Left lobe of liver (tissue), 2 donors: ENCODE measurements at regions not wholly inside any gene's neighbourhood (a gene's known extent, or its start where the extent isn't known, plus 50 kb on each side); places are given as distances from the start of the nearest gene placed in this dataset.
A peak's percentile ranks its signal among the peaks of the same experiment; 100 is the strongest.

Experiments
- ATAC-seq: fragments of 200-7000 bp; cut with Tn5 transposase; one replicate; pipeline ENCODE4 v1.9.1; 2020; ENCODE audit warnings: mild to moderate bottlenecking, moderate library complexity
- DNase-seq: peaks from one replicate; pipeline ENCODE4 v3.0.0-alpha.2; 2020; ENCODE audit warnings: low spot score
- donor health status: DM: no; HTN: no; CAD: no; lungs with moderate emphysema.
- donor health status: DM: no; HTN: yes; CAD: no.

- DNase-seq: no peak
- ATAC-seq: no peak
These were observed 861.0 kb downstream of the USP25 start for GRCh38 chr21:16590641-16591292.

DNA sequence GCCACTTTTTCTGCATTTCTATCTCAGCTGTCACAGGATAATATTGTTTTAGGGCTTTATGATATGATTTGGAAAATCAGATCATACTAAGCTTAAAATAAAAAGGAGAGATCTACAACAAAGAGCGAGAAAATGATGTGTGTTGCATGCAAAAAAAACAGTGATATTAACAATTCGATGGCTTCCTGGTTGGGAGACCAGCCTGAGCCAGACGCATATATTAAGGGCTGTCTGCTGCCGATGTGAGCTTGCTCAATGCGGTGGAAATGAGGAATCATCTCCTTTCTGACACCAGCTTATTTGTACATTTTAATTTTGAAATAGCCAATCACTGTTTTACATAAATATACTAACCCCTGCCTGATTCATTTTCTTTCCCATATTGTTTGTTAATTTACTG, 862.6 kb downstream of the USP25 start:
- ATAC-seq (no peak), DNase-seq (no peak)

- DNase-seq (no peak), ATAC-seq (no peak)
These were observed 864.4 kb downstream of the USP25 start for GRCh38 chr21:16594191-16594590.

GRCh38 chr21:16596369-16596768, 866.6 kb downstream of the USP25 start:
- DNase-seq (no peak), ATAC-seq (no peak)

- no peak for DNase-seq
These were observed 868.0 kb downstream of the USP25 start for GRCh38 chr21:16597753-16598152.

GRCh38 chr21:16605597-16605996, 875.8 kb downstream of the USP25 start:
- ATAC-seq (peak; percentile 76), DNase-seq (no peak)

More at GRCh38 chr21:16597753-16598152, 868.0 kb downstream of the USP25 start:
- ATAC-seq: no peak

DNA sequence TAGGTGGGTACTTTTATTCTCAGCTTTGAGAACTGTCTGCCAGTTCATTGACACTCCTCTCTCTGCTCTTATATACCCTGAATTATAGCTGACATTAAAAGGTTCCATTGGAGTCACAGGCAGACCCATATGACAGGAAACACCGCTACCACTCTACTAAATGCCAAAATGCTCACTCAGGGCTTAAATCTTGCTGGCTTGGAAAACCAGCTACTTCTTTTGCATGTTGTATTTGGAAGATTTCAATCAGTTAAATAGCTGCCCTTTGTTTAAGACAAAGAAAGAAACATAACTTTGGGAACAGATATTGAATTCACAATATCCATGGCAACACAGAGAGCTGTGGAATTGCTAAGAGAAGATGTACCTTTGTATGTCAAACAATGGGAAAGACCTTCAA, 876.5 kb downstream of the USP25 start:
- ATAC-seq (no peak), DNase-seq (no peak)

- no peak for DNase-seq
- ATAC-seq: peak; percentile 61
These were observed 878.5 kb downstream of the USP25 start for GRCh38 chr21:16608209-16608830.

DNA sequence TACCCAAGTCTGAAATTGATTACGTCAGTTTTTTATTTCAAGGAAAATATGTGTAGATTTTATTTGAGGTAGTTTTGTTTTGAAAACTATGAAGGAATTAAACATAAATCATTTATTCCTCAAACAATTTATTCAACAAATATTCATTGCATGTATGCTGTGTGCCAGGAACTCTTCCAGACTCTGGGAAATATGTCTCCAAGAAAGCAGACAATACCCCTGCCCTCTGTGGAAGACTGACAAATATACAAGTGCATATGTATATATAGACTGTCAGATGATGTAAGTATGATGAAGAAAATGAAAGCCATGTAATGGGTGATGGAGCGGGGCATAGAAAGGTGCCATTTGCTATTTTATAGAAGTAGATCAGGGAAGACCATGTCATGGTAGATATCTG, 889.5 kb downstream of the USP25 start:
- ATAC-seq: no peak
- no peak for DNase-seq

DNA sequence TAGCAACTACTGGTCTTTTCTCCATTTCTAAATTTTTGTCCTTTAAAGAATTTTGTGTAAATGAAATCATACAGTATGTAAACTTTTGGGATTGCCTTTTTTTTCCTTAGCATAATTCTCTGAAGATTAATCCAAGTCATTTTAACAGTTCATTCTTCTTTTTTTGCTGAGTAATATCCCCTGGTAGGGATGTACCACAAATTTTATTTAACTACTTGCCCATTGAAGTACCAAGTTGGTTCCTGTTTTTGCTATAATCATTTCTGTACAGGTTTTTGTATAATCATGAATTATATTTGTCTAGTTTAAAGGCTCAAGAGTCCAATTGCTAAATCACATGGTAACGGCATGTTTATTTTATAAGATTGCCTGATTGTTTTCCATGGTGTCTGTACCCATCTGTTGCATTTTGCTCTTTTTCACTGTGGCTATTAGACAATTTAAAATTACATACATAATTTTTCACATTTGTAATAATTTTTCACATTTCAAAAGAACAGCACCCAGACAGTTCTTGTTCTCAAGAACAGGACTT, 891.1 kb downstream of the USP25 start:
- no peak for DNase-seq

GRCh38 chr21:16624479-16625118, 888.2 kb upstream of the CXADR start:
- DNase-seq (no peak), ATAC-seq (no peak)

More for the DNA sequence above, 891.1 kb downstream of the USP25 start:
- ATAC-seq: peak; percentile 64

GRCh38 chr21:16625491-16625890, 887.4 kb upstream of the CXADR start:
- no peak for DNase-seq
- no peak for ATAC-seq

GRCh38 chr21:16633831-16634459, 878.9 kb upstream of the CXADR start:
- DNase-seq (no peak), ATAC-seq (peak; percentile 61)

GRCh38 chr21:16634515-16634914, 878.3 kb upstream of the CXADR start:
- no peak for DNase-seq
- ATAC-seq: no peak

- DNase-seq (no peak), ATAC-seq (peak; percentile 90)
These were observed 872.4 kb upstream of the CXADR start for GRCh38 chr21:16640297-16641027.

GRCh38 chr21:16642353-16642752, 870.5 kb upstream of the CXADR start:
- DNase-seq: no peak
- no peak for ATAC-seq

DNA sequence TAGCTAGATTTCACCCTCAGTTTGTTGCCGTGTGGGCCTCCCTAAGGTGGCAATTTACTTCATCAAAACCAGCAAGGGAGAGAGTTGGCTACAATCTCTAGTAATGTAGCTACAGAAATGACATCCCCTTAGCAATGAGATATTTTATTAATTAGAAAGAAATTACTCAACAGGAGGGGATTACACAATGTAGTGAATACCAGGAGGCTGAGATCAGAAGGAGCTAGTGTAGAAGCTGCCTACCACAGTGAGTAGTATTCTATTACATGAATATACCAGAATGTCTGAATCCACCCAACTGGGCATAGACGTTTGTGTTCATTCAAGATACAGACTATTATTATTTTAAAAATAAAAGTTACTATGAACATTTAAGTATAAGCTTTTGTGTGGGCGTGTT, 868.2 kb upstream of the CXADR start:
- no peak for ATAC-seq
- no peak for DNase-seq

GRCh38 chr21:16650714-16651366, 862.0 kb upstream of the CXADR start:
- DNase-seq: no peak
- peak; percentile 75 for ATAC-seq

GRCh38 chr21:16651956-16652355, 860.9 kb upstream of the CXADR start:
- DNase-seq (no peak), ATAC-seq (no peak)

DNA sequence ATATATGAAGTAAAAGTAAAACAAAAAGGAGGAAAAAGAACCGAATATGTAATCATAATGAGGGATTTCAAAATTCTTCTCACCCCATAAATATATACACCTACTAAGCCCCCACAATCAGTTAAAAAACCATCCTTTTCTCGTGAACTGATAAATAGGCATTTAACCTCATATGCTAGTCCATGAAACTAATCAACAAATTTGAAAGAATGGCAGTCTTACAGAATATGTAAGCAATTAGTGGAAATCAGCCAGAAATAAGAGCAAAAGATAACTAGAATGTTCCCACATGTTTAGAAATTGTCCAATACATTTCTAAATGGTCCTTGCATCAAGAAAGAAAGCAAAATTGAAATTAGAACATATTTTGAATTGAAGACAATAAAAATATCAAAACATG, 849.4 kb upstream of the CXADR start:
- DNase-seq (no peak), ATAC-seq (no peak)
